Naive thymus-derived CD8-positive, alpha-beta T cell (primary cell): ENCODE measurements at regions not wholly inside any gene's neighbourhood (a gene's known extent, or its start where the extent isn't known, plus 50 kb on each side); places are given as distances from the start of the nearest gene placed in this dataset.

Experiments
- ATAC-seq, 2 donors: fragments of 150-1000 bp; cut with Tn5 transposase in 1 of 2; sonication (Bioruptor Pico), chemical (Tn5 transposase) in 1 of 2; 1 replicate in 1 of 2; 2 replicates in 1 of 2; pipeline ENCODE4 v1.10.0; 2021; ENCODE audit warnings: mild to moderate bottlenecking in 2 of 2, moderate library complexity in 2 of 2
- POLR2A ChIA-PET: fragments of 350-600 bp; sonication (Branson Sonifier 250); formaldehyde crosslinking; loops from one replicate; lab custom pipeline; 2021; ENCODE audit warnings: antibody characterized with exemption; lab: Charles Lee
- DNase-seq, 10 donors: peaks; one replicate each; pipeline versions ENCODE4 v3.0.0 to v3.0.0-alpha.2; 2020 to 2022
- H3K27ac Mint-ChIP-seq, 10 donors: one replicate each; pipeline ENCODE4 v1.8.0; 2020 to 2022; ENCODE audit warnings: mild to moderate bottlenecking in 10 of 10, mixed read lengths in 10 of 10, moderate library complexity in 4 of 10, inconsistent platforms in 1 of 10
- H3K27me3 Mint-ChIP-seq, 5 donors: one replicate each; pipeline ENCODE4 v1.8.0; 2021 to 2022; ENCODE audit warnings: mixed read lengths in 5 of 5
- H3K36me3 Mint-ChIP-seq, 3 donors: one replicate each; pipeline ENCODE4 v1.8.0; 2020 to 2022; ENCODE audit warnings: mixed read lengths in 3 of 3, mild to moderate bottlenecking in 2 of 3, inconsistent platforms in 1 of 3
- H3K4me1 Mint-ChIP-seq, 4 donors: one replicate each; pipeline ENCODE4 v1.8.0; 2021 to 2022; ENCODE audit warnings: mixed read lengths in 4 of 4
- H3K4me3 Mint-ChIP-seq, 10 donors: one replicate each; pipeline ENCODE4 v1.8.0; 2020 to 2022; ENCODE audit warnings: mild to moderate bottlenecking in 10 of 10, mixed read lengths in 10 of 10, moderate library complexity in 6 of 10, inconsistent platforms in 1 of 10
- H3K9me3 Mint-ChIP-seq, 9 donors: one replicate each; pipeline ENCODE4 v1.8.0; 2020 to 2022; ENCODE audit warnings: mixed read lengths in 9 of 9, mild to moderate bottlenecking in 3 of 9, inconsistent platforms in 1 of 9, moderate library complexity in 1 of 9

GRCh38 chr13:61768175-61768574, 352.5 kb upstream of the PCDH20 start:
- no peak for ATAC-seq
- POLR2A ChIA-PET = no interaction called here
- DNase-seq = no peak
- Mint-ChIP-seq H3K9me3 (peaks cover 0 to 9% (median 2%) of the 10 kb centered on the region in 9 donors), H3K27ac (no peak overlapping the region), H3K4me1 (no peaks in the 10 kb centered on the region), H3K4me3 (no peak overlapping the region), H3K36me3 (no peaks in the 10 kb centered on the region), H3K27me3 (no peaks in the 10 kb centered on the region)

- DNase-seq (no peak), ATAC-seq (no peak)
- no peaks in the 10 kb centered on the region for H3K36me3 Mint-ChIP-seq
- no peaks in the 10 kb centered on the region for H3K4me1 Mint-ChIP-seq
- H3K27me3 Mint-ChIP-seq = no peaks in the 10 kb centered on the region
- no peak overlapping the region for H3K27ac Mint-ChIP-seq
- H3K4me3 Mint-ChIP-seq = no peak overlapping the region
- POLR2A ChIA-PET = no interaction called here
- H3K9me3 Mint-ChIP-seq = peaks cover 0 to 13% (median 2%) of the 10 kb centered on the region in 9 donors
These were observed 351.0 kb upstream of the PCDH20 start for GRCh38 chr13:61766667-61767058.

DNA sequence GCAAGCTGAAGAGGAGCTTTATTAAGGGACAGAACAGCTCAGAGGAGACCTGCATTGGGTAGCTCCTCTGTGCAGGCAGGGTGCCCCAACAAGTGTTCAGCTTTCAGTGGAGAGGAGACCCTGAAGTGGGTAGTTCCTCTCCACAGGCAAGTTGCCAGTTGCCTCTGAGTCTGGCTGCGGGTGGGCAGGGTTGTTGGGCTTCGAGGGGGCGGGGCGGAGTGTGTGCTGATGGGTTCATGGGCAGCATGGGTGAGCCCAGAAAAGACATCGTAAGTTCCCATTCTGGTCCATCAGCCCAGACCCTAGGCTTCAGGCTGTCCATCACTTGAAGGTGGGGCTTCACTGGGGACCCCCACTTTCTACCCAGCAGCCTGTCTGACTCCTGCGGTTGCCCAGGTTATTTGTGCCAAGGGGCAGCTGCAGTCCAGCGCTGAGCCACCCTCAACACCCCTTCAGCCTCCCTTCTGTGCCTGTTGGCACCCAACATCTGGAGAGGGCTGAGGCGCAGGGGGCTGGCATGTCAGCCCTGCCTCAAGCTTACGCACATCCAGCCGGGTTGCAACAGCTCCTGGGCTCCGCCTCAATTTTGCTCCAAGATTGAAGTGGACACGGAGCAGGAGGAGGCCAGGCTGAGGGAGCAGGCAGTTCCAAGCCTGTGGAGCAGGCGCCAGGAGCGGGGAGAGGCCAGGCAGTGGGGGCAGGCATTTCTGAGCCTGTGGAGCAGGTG, 350.5 kb upstream of the PCDH20 start:
- H3K4me1 Mint-ChIP-seq = no peaks in the 10 kb centered on the region
- H3K9me3 Mint-ChIP-seq = peaks cover 0 to 13% (median 2%) of the 10 kb centered on the region in 9 donors
- no peaks in the 10 kb centered on the region for H3K27me3 Mint-ChIP-seq
- H3K36me3 Mint-ChIP-seq = no peaks in the 10 kb centered on the region
- POLR2A ChIA-PET = no interaction called here
- no peak overlapping the region for H3K4me3 Mint-ChIP-seq
- H3K27ac Mint-ChIP-seq = no peak overlapping the region
- peak in 1 of 2 donors; percentile 16 for ATAC-seq
- no peak for DNase-seq

DNA sequence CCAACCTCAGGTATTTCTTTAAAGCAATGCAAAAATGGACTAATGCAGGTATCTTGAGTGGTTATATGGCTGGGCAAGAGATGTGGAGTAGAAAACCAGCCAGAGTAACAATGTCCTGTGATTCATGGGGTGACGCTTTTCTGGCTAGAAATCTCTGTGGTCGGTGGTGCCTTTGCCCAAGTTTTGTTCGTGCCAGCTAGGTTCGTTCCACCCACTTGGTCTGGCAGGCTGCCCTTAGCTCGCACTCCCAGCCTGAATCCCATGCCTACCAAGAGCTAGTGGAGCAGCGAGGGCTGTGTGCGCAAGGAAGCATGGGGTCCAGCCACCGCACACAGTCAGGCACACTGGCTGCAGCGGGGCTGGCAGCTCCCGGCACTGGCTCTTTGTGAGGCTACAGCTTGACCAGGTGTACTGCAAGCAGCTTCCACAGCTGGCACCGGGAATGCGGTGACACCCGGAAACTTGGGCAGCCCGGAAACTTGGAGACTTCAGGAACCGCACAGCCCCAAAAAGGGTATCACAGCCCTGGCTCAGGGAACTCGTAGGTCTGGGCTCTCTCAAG, 349.6 kb upstream of the PCDH20 start:
- Mint-ChIP-seq H3K4me1 (no peaks in the 10 kb centered on the region), H3K9me3 (peaks cover 0 to 11% (median 4%) of the 10 kb centered on the region in 9 donors), H3K27me3 (no peaks in the 10 kb centered on the region), H3K27ac (no peak overlapping the region), H3K4me3 (no peak overlapping the region), H3K36me3 (no peaks in the 10 kb centered on the region)
- ATAC-seq = no peak
- DNase-seq = no peak
- POLR2A ChIA-PET = no interaction called here

DNA sequence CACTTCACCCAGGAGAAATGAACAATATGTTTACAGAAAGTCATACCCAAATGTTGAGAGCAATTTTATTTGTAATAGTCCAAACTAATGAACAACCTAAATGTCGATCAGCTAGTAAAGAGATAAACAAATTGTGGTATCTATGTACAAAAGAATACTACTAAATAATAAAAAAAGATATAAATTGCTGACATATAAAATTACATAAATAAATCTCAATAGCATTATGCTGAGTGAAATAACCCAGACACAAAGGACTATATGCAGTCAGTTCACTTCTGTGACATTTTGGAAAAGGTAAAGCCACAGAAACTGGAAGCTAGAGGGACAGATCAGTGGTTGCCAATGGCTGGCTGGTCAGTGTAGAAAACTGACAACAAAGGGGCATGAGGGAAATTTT, 346.0 kb upstream of the PCDH20 start:
- peaks cover 0 to 21% (median 14%) of the 10 kb centered on the region in 9 donors for H3K9me3 Mint-ChIP-seq
- no peaks in the 10 kb centered on the region for H3K36me3 Mint-ChIP-seq
- no peak for DNase-seq
- no peaks in the 10 kb centered on the region for H3K4me1 Mint-ChIP-seq
- no peak overlapping the region for H3K4me3 Mint-ChIP-seq
- no peak for ATAC-seq
- no peak overlapping the region for H3K27ac Mint-ChIP-seq
- no peaks in the 10 kb centered on the region for H3K27me3 Mint-ChIP-seq
- POLR2A ChIA-PET = no interaction called here

GRCh38 chr13:61760102-61760501, 344.5 kb upstream of the PCDH20 start:
- POLR2A ChIA-PET = no interaction called here
- H3K4me1 Mint-ChIP-seq = no peaks in the 10 kb centered on the region
- H3K27ac Mint-ChIP-seq = no peak overlapping the region
- H3K4me3 Mint-ChIP-seq = no peak overlapping the region
- no peaks in the 10 kb centered on the region for H3K27me3 Mint-ChIP-seq
- peaks cover 0 to 31% (median 17%) of the 10 kb centered on the region in 9 donors for H3K9me3 Mint-ChIP-seq
- DNase-seq (no peak), ATAC-seq (no peak)
- H3K36me3 Mint-ChIP-seq = no peaks in the 10 kb centered on the region

GRCh38 chr13:61756031-61756430, 340.4 kb upstream of the PCDH20 start:
- no peak for DNase-seq
- Mint-ChIP-seq H3K4me1 (no peaks in the 10 kb centered on the region), H3K4me3 (no peak overlapping the region), H3K9me3 (peaks cover 11 to 29% (median 19%) of the 10 kb centered on the region in 9 donors), H3K27me3 (no peaks in the 10 kb centered on the region), H3K36me3 (no peaks in the 10 kb centered on the region), H3K27ac (no peak overlapping the region)
- POLR2A ChIA-PET = no interaction called here
- ATAC-seq = no peak

DNA sequence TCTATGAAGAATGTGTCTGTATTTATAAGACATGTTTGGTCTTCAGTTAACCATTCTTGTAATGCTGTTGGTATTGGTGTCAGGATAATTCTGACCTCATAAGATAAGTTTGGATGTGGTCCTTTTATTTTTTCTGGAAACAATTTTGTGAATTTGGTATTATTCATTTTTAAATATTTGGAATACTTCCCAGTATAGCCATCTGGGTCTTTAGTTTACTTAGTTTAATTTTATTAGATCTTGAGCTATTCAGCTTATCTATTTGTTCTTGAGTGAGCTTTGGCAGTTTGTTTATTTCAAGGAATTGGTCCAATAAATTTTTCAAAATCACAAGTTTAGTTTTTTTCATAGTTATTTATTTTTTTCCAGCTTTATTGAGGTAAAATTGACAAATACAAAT, 335.4 kb upstream of the PCDH20 start:
- POLR2A ChIA-PET = no interaction called here
- no peak for DNase-seq
- Mint-ChIP-seq H3K36me3 (no peaks in the 10 kb centered on the region), H3K4me3 (no peak overlapping the region), H3K9me3 (peaks cover 0 to 19% (median 11%) of the 10 kb centered on the region in 9 donors), H3K4me1 (no peaks in the 10 kb centered on the region), H3K27me3 (no peaks in the 10 kb centered on the region), H3K27ac (no peak overlapping the region)
- no peak for ATAC-seq

GRCh38 chr13:61738236-61738750, 322.6 kb upstream of the PCDH20 start:
- Mint-ChIP-seq H3K27me3 (no peaks in the 10 kb centered on the region), H3K9me3 (peaks cover 0 to 22% (median 9%) of the 10 kb centered on the region in 9 donors), H3K4me1 (peaks cover 0 to 1% (median 0%) of the 10 kb centered on the region in 4 donors), H3K4me3 (no peak overlapping the region), H3K36me3 (no peaks in the 10 kb centered on the region), H3K27ac (no peak overlapping the region)
- no peak for DNase-seq
- POLR2A ChIA-PET = no interaction called here
- no peak for ATAC-seq

DNA sequence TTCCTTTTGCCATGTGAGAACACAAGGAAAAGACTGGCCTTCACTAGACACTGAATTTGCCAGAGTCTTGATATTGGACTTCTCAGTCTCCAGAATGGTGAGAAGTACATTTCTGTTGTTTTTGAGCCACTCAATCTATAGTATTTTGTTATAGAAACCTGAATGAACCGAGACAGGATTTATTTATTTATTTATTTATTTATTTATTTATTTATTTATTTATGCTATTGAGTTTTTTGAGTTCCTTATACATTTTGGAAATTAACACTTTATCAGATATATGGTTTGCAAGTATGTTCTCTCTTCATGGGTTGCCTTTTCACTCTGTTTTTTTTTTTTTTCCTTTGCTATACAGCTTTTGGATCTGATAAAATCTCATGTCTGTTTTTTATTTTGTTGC, 319.0 kb upstream of the PCDH20 start:
- no peak overlapping the region for H3K27ac Mint-ChIP-seq
- no peaks in the 10 kb centered on the region for H3K27me3 Mint-ChIP-seq
- no peak overlapping the region for H3K4me3 Mint-ChIP-seq
- DNase-seq (no peak), ATAC-seq (no peak)
- H3K36me3 Mint-ChIP-seq = no peaks in the 10 kb centered on the region
- H3K4me1 Mint-ChIP-seq = peaks cover 0 to 1% (median 0%) of the 10 kb centered on the region in 4 donors
- POLR2A ChIA-PET = no interaction called here
- peaks cover 0 to 9% (median 5%) of the 10 kb centered on the region in 9 donors for H3K9me3 Mint-ChIP-seq

DNA sequence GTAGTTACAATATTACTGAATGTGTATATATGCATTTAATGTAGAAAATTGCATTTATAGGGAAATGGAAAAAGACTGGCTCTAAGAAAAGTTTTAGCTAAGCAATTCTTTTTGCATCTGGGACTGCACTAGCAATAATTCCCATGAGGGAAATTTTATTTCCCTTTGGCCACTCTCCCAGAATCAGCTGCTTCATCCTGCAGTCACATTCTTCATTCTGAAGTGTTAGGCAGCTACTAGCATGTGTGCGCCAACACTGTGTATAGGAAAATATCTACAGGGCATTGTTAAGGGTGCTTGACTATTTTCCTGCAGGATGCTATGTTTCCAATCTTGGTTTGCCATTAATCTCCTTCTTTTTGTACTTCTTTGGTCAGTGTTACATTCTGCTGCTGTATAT, 312.8 kb upstream of the PCDH20 start:
- no peak overlapping the region for H3K27ac Mint-ChIP-seq
- no peaks in the 10 kb centered on the region for H3K27me3 Mint-ChIP-seq
- POLR2A ChIA-PET = no interaction called here
- H3K4me1 Mint-ChIP-seq = no peaks in the 10 kb centered on the region
- peaks cover 0 to 8% (median 0%) of the 10 kb centered on the region in 3 donors for H3K36me3 Mint-ChIP-seq
- ATAC-seq (no peak), DNase-seq (no peak)
- peaks cover 0 to 27% (median 9%) of the 10 kb centered on the region in 9 donors for H3K9me3 Mint-ChIP-seq
- H3K4me3 Mint-ChIP-seq = no peak overlapping the region

DNA sequence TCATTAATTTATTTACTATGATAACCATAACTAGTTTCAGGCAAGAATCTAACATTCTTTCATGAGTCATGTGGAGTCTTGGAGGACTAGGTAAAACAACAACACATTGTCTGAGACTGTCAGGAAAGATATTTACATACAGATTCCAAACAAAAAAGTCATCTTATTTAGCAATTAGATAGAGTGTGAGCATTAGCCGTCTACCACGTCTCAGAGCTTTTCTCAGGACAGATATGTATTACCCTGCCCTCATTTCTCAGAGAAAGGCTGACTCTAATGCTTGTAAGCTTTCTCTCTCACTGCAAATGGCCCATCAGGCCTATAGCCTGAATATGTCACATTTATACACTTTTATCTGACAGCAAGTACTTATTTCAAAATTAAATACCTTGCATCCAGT, 312.1 kb upstream of the PCDH20 start:
- Mint-ChIP-seq H3K4me1 (no peaks in the 10 kb centered on the region), H3K27me3 (no peaks in the 10 kb centered on the region), H3K27ac (no peak overlapping the region), H3K36me3 (peaks cover 0 to 8% (median 0%) of the 10 kb centered on the region in 3 donors), H3K9me3 (peaks cover 0 to 27% (median 9%) of the 10 kb centered on the region in 9 donors), H3K4me3 (no peak overlapping the region)
- POLR2A ChIA-PET = no interaction called here
- ATAC-seq = no peak
- DNase-seq = no peak

DNA sequence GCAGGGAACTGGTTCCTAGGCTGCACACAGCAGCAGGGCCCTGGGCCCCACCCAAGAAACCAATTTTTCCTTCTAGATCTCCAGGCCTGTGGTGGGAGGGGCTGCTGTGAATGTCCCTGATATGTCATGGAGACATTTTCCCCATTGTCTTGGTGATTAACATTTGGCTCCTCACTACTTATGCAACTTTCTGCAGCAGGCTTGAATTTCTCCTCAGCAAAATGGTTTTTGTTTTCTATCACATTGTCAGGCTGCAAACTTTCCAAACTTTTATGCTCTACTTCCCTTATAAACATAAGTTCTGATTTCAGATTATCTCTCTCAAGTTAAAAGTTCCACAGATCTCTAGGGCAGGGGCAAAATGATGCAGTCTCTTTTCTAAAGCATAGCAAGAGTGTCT, 310.2 kb upstream of the PCDH20 start:
- no peak for ATAC-seq
- peaks cover 0 to 8% (median 0%) of the 10 kb centered on the region in 3 donors for H3K36me3 Mint-ChIP-seq
- no peaks in the 10 kb centered on the region for H3K27me3 Mint-ChIP-seq
- H3K27ac Mint-ChIP-seq = no peak overlapping the region
- no peak for DNase-seq
- peaks cover 0 to 32% (median 10%) of the 10 kb centered on the region in 9 donors for H3K9me3 Mint-ChIP-seq
- H3K4me1 Mint-ChIP-seq = no peaks in the 10 kb centered on the region
- H3K4me3 Mint-ChIP-seq = no peak overlapping the region
- POLR2A ChIA-PET = no interaction called here
